ENCODE measurements at regions not wholly inside any gene's neighbourhood (a gene's known extent, or its start where the extent isn't known, plus 50 kb on each side); places are given as distances from the start of the nearest gene placed in this dataset.

GRCh38 chr15:38614621-38615020 lies 50.0 kb upstream of the RASGRP1 start:
- DNase-seq (ENCODE audit: low read depth in 1 of 2, low spot score in 1 of 2) = no peak
- in situ Hi-C loops (cut with HindIII; ENCODE audit: low pct_unique_long_range_greater_than_20kb, low sequenced_read_pairs) = no loop called here
- TF ChIP-seq JUND (IDR thresholded peaks at IDR 0.05; ENCODE audit: low read depth) = no peak

DNA sequence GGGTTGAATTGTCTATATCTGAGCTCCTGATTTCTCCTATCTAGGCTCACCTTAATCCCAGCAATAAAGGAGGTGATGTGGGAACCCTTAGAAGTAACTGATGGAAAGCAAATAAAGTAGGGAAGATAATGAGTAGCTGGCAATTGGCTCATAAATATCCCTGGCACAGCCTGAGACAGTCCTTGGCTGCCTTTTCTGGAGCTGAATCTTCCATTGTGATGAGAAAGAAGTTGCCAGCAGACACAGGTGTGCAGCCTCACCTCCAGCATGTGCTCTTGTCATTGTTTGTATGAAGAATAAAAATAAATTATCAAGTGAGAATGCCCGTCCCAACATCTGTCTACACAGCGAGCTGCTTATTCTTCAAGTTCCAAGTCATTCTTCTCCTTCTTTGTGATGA lies 53.2 kb upstream of the RASGRP1 start:
- TF ChIP-seq JUND (IDR thresholded peaks at IDR 0.05; ENCODE audit: low read depth) = no peak
- in situ Hi-C loops (cut with HindIII; ENCODE audit: low pct_unique_long_range_greater_than_20kb, low sequenced_read_pairs) = no loop called here
- DNase-seq (ENCODE audit: low read depth in 1 of 2, low spot score in 1 of 2) = no peak

GRCh38 chr15:38618242-38618955 lies 53.8 kb upstream of the RASGRP1 start:
- TF ChIP-seq JUND (IDR thresholded peaks at IDR 0.05; ENCODE audit: low read depth) = no peak
- in situ Hi-C loops (cut with HindIII; ENCODE audit: low pct_unique_long_range_greater_than_20kb, low sequenced_read_pairs) = no loop called here
- DNase-seq (ENCODE audit: low read depth in 1 of 2, low spot score in 1 of 2) = no peak

- no peak for TF ChIP-seq JUND (IDR thresholded peaks at IDR 0.05; ENCODE audit: low read depth)
- in situ Hi-C loops (cut with HindIII; ENCODE audit: low pct_unique_long_range_greater_than_20kb, low sequenced_read_pairs) = no loop called here
- DNase-seq (ENCODE audit: low read depth in 1 of 2, low spot score in 1 of 2) = no peak
These were observed 55.5 kb upstream of the RASGRP1 start for GRCh38 chr15:38620098-38620497.

- in situ Hi-C loops (cut with HindIII; ENCODE audit: low pct_unique_long_range_greater_than_20kb, low sequenced_read_pairs) = no loop called here
- no peak for TF ChIP-seq JUND (IDR thresholded peaks at IDR 0.05; ENCODE audit: low read depth)
- DNase-seq (ENCODE audit: low read depth in 1 of 2, low spot score in 1 of 2) = no peak
These were observed 56.4 kb upstream of the RASGRP1 start for GRCh38 chr15:38620851-38621594.

DNA sequence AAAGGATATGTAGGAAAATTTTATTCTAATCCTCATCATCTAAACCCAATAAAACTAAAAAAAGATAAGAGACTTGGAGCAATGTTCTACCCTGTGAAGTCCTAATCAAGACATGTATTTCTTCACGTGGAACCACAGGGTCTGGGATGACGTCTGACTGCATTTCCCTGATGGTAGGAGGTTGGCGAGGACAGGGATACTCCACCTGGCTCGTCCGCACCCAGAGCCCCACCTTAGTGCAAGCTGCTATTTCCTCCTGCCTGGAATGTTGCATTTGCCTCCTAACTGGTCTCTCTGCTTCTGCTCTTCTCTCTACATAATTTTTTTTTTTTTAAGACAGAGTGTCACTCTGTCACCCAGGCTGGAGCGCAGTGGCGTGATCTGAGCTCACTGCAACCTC lies 57.7 kb upstream of the RASGRP1 start:
- no peak for TF ChIP-seq JUND (IDR thresholded peaks at IDR 0.05; ENCODE audit: low read depth)
- in situ Hi-C loops (cut with HindIII; ENCODE audit: low pct_unique_long_range_greater_than_20kb, low sequenced_read_pairs) = no loop called here
- no peak for DNase-seq (ENCODE audit: low read depth in 1 of 2, low spot score in 1 of 2)

GRCh38 chr15:38622908-38623307 lies 58.3 kb upstream of the RASGRP1 start:
- DNase-seq (ENCODE audit: low read depth in 1 of 2, low spot score in 1 of 2) = no peak
- no peak for TF ChIP-seq JUND (IDR thresholded peaks at IDR 0.05; ENCODE audit: low read depth)
- in situ Hi-C loops (cut with HindIII; ENCODE audit: low pct_unique_long_range_greater_than_20kb, low sequenced_read_pairs) = no loop called here

GRCh38 chr15:38623744-38624143 lies 59.1 kb upstream of the RASGRP1 start:
- in situ Hi-C loops (cut with HindIII; ENCODE audit: low pct_unique_long_range_greater_than_20kb, low sequenced_read_pairs) = no loop called here
- no peak for DNase-seq (ENCODE audit: low read depth in 1 of 2, low spot score in 1 of 2)

DNA sequence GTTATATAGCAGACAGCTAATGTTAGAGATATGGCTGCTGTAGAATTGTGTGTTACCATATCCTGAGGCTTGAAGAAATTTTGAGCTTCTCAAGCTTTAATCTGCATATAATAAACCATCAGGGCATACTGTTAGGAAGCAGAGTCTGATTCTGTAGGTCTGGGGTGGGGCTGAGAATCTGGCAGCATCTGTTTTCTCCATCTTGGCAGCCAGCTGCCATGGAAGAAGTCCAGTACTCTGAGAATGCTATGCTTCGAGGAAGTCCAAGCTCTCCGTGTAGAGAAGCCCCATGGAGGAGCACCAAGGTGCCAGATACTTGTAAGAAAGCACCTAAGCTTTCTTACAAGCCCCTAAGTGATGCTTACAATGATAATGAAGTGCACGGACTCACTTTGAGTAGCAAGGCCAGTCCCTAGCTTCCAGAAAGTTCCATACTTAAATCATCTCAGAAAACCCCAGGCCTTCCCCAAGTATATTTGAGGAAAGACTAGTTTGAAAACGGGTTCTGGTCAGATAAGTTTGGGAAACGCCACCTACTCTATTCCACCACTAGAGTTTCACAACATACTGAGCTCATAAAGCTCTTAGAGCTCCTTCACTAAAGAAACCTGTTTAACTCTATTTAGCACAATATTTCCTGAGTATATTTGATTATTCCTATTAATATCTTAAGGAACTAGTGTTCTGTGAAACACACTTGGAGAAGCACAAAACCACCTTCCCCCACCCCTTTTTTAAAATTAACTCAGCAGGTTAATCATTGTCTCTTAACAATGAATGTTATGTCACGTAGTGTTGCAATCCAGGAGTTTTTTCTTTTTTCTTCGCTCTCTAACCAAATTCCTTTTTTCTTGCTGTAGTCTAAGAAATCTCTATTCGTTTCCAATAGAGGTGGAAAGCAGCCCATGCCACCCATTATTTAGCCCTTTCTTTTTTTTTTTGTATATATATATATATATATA lies 59.9 kb upstream of the RASGRP1 start:
- in situ Hi-C loops (cut with HindIII; ENCODE audit: low pct_unique_long_range_greater_than_20kb, low sequenced_read_pairs) = no loop called here
- TF ChIP-seq JUND (IDR thresholded peaks at IDR 0.05; ENCODE audit: low read depth) = no peak
- peak in 1 of 2 experiments; percentile 13 for DNase-seq (ENCODE audit: low read depth in 1 of 2, low spot score in 1 of 2)

More at GRCh38 chr15:38623744-38624143, 59.1 kb upstream of the RASGRP1 start:
- no peak for TF ChIP-seq JUND (IDR thresholded peaks at IDR 0.05; ENCODE audit: low read depth)

DNA sequence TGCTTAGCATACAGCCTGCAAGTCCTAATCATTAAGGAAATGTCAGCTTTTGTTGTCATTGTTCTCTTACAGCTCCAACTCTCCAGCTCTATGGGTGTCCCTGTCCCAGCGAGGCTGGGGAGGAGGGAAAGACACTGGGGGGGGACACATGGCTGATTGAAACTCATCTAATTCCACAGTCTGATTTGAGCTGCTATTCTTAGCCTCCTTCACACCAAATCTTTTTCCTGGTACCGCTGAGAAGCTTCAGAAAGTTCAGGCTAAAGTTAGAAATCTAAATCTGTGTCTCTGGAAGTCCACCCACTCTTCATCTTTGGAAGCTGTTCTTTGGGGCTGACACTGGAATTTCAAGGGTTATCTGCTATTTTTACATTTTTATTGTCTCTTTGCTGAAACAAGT lies 61.3 kb upstream of the RASGRP1 start:
- in situ Hi-C loops (cut with HindIII; ENCODE audit: low pct_unique_long_range_greater_than_20kb, low sequenced_read_pairs) = no loop called here
- no peak for TF ChIP-seq JUND (IDR thresholded peaks at IDR 0.05; ENCODE audit: low read depth)

GRCh38 chr15:38626443-38627050 lies 61.9 kb upstream of the RASGRP1 start:
- no peak for DNase-seq (ENCODE audit: low read depth in 1 of 2, low spot score in 1 of 2)
- in situ Hi-C loops (cut with HindIII; ENCODE audit: low pct_unique_long_range_greater_than_20kb, low sequenced_read_pairs) = no loop called here

More for the DNA sequence above, 61.3 kb upstream of the RASGRP1 start:
- DNase-seq (ENCODE audit: low read depth in 1 of 2, low spot score in 1 of 2) = no peak

GRCh38 chr15:38627689-38628277 lies 63.2 kb upstream of the RASGRP1 start:
- DNase-seq (ENCODE audit: low read depth in 1 of 2, low spot score in 1 of 2) = no peak
- TF ChIP-seq JUND (IDR thresholded peaks at IDR 0.05; ENCODE audit: low read depth) = no peak
- in situ Hi-C loops (cut with HindIII; ENCODE audit: low pct_unique_long_range_greater_than_20kb, low sequenced_read_pairs) = no loop called here

More at GRCh38 chr15:38626443-38627050, 61.9 kb upstream of the RASGRP1 start:
- no peak for TF ChIP-seq JUND (IDR thresholded peaks at IDR 0.05; ENCODE audit: low read depth)
